ENCODE measurements at regions not wholly inside any gene's neighbourhood (a gene's known extent, or its start where the extent isn't known, plus 50 kb on each side); places are given as distances from the start of the nearest gene placed in this dataset.

- TF ChIP-seq REPIN1 (tag by site-specific recombination; IDR thresholded peaks at IDR 0.05; ENCODE audit: low read depth) (no peak), ZNF645 (tag by site-specific recombination; IDR thresholded peaks at IDR 0.05) (no peak), GLI2 (tag by site-specific recombination; IDR thresholded peaks at IDR 0.05; ENCODE audit: borderline replicate concordance, low read depth) (no peak)
- TF ChIP-seq, protein P1, sequence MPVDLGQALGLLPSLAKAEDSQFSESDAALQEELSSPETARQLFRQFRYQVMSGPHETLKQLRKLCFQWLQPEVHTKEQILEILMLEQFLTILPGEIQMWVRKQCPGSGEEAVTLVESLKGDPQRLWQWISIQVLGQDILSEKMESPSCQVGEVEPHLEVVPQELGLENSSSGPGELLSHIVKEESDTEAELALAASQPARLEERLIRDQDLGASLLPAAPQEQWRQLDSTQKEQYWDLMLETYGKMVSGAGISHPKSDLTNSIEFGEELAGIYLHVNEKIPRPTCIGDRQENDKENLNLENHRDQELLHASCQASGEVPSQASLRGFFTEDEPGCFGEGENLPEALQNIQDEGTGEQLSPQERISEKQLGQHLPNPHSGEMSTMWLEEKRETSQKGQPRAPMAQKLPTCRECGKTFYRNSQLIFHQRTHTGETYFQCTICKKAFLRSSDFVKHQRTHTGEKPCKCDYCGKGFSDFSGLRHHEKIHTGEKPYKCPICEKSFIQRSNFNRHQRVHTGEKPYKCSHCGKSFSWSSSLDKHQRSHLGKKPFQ (tag by site-specific recombination; IDR thresholded peaks at IDR 0.05), result no peak
- TF ChIP-seq, protein P2, sequence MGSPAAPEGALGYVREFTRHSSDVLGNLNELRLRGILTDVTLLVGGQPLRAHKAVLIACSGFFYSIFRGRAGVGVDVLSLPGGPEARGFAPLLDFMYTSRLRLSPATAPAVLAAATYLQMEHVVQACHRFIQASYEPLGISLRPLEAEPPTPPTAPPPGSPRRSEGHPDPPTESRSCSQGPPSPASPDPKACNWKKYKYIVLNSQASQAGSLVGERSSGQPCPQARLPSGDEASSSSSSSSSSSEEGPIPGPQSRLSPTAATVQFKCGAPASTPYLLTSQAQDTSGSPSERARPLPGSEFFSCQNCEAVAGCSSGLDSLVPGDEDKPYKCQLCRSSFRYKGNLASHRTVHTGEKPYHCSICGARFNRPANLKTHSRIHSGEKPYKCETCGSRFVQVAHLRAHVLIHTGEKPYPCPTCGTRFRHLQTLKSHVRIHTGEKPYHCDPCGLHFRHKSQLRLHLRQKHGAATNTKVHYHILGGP (tag by site-specific recombination; IDR thresholded peaks at IDR 0.05), result no peak
These were observed 127.0 kb upstream of the SNX19 start (continued) for GRCh38 chr11:131043251-131043650.

DNA sequence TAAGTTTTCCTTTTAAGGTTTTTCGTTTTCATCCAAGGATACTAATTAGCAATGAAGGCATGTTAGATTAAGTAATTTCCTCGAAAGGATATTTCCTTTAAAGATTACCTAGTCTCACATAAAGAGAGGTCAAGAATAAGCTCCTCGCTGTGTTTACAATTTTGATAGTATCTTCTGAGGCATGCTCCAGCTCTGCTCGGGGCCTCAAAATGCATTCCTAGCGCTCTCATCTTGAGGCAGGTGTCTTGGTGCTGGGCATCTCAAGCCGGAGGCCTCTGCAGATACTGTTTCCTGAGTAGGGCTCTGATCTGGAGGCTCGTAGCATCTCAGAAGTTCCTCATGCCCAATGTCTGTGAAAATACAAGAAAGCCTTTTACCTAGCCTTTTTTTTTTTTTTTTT lies 128.6 kb upstream of the SNX19 start:
- CTCF ChIA-PET, result interaction anchor here (0.6 to 1.4 kb wide), 4 partner anchors 17 to 468 kb away, joined by 3 read pairs; no protein-coding TSS in a partner anchor

GRCh38 chr11:131052367-131052766 lies 136.1 kb upstream of the SNX19 start:
- Histone ChIP-seq H3K4me1 (ENCODE audit: control insufficient read depth, insufficient read depth, low read length) (no peaks in the 10 kb centered on the region), H3K4me3 (ENCODE audit: low read depth, low read length) (no peak overlapping the region), H3K27ac (ENCODE audit: extremely low read depth, low read depth, low read length) (no peak overlapping the region), H3K9me3 (ENCODE audit: control insufficient read depth, insufficient read depth, low read depth, low read length) (no peaks in the 10 kb centered on the region), H3K36me3 (ENCODE audit: control insufficient read depth in 2 of 2, insufficient read depth in 1 of 2, low read length in 2 of 2) (no peaks in the 10 kb centered on the region)
- ChIA-PET POLR2A (no interaction called here), CTCF (no interaction called here)
- TF ChIP-seq ZNF660 (tag by site-specific recombination; IDR thresholded peaks at IDR 0.05) (no peak), ZNF768 (tag by site-specific recombination; IDR thresholded peaks at IDR 0.05) (no peak), SALL2 (tag by site-specific recombination; IDR thresholded peaks at IDR 0.05; ENCODE audit: borderline replicate concordance) (no peak), ZNF132 (tag by site-specific recombination; IDR thresholded peaks at IDR 0.05; ENCODE audit: borderline replicate concordance) (no peak), ZNF133 (tag by site-specific recombination; IDR thresholded peaks at IDR 0.05) (no peak), MEIS1 (CRISPR knock-in tag; IDR thresholded peaks at IDR 0.05; ENCODE audit: borderline replicate concordance) (no peak), KLF8 (tag by site-specific recombination; IDR thresholded peaks at IDR 0.05) (no peak), ZFP3 (tag by site-specific recombination; IDR thresholded peaks at IDR 0.05; ENCODE audit: low read depth) (no peak), EGR2 (tag by site-specific recombination; IDR thresholded peaks at IDR 0.05; ENCODE audit: low read depth) (no peak), RBAK (tag by site-specific recombination; IDR thresholded peaks at IDR 0.05) (no peak), ZNF214 (tag by site-specific recombination; IDR thresholded peaks at IDR 0.05; ENCODE audit: borderline replicate concordance) (no peak), SCRT1 (tag by site-specific recombination; IDR thresholded peaks at IDR 0.05; ENCODE audit: borderline replicate concordance) (no peak), ZNF157 (tag by site-specific recombination; IDR thresholded peaks at IDR 0.05) (no peak)
- TF ChIP-seq, protein P3, sequence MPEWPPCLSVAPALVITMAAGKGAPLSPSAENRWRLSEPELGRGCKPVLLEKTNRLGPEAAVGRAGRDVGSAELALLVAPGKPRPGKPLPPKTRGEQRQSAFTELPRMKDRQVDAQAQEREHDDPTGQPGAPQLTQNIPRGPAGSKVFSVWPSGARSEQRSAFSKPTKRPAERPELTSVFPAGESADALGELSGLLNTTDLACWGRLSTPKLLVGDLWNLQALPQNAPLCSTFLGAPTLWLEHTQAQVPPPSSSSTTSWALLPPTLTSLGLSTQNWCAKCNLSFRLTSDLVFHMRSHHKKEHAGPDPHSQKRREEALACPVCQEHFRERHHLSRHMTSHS (tag by site-specific recombination; IDR thresholded peaks at IDR 0.05), result no peak

More for the DNA sequence above, 128.6 kb upstream of the SNX19 start:
- no peak overlapping the region for H3K4me3 ChIP-seq (ENCODE audit: low read depth, low read length)
- H3K9me3 ChIP-seq (ENCODE audit: control insufficient read depth, insufficient read depth, low read depth, low read length), result no peaks in the 10 kb centered on the region
- TF ChIP-seq ZNF768 (tag by site-specific recombination; IDR thresholded peaks at IDR 0.05), result no peak
- TF ChIP-seq SP2 (tag by site-specific recombination; IDR thresholded peaks at IDR 0.05), result no peak
- no peak for TF ChIP-seq ZNF585B (tag by site-specific recombination; IDR thresholded peaks at IDR 0.05)
- no peak for TF ChIP-seq ZNF707 (tag by site-specific recombination; IDR thresholded peaks at IDR 0.05)
- TF ChIP-seq MZF1 (tag by site-specific recombination; IDR thresholded peaks at IDR 0.05; ENCODE audit: borderline replicate concordance), result no peak
- no peak for TF ChIP-seq ZNF830 (tag by site-specific recombination; IDR thresholded peaks at IDR 0.05; ENCODE audit: low read depth)
- no peak for TF ChIP-seq ZNF549 (tag by site-specific recombination; IDR thresholded peaks at IDR 0.05)
- TF ChIP-seq ZNF501 (tag by site-specific recombination; IDR thresholded peaks at IDR 0.05), result no peak
- no peak for TF ChIP-seq ZFP37 (tag by site-specific recombination; IDR thresholded peaks at IDR 0.05)
- no peak for TF ChIP-seq ZBTB7A (tag by site-specific recombination; IDR thresholded peaks at IDR 0.05; ENCODE audit: low read depth)
- TF ChIP-seq ZNF624 (tag by site-specific recombination; IDR thresholded peaks at IDR 0.05), result no peak
- no peak for TF ChIP-seq ZNF184 (tag by site-specific recombination; IDR thresholded peaks at IDR 0.05)
- TF ChIP-seq ZFP69B (tag by site-specific recombination; IDR thresholded peaks at IDR 0.05), result no peak
- no peak for TF ChIP-seq ZBTB48 (tag by site-specific recombination; IDR thresholded peaks at IDR 0.05)
- no peak for TF ChIP-seq ZNF449 (tag by site-specific recombination; IDR thresholded peaks at IDR 0.05)
- TF ChIP-seq ZNF558 (tag by site-specific recombination; IDR thresholded peaks at IDR 0.05), result no peak
- H3K36me3 ChIP-seq (ENCODE audit: control insufficient read depth in 2 of 2, insufficient read depth in 1 of 2, low read length in 2 of 2), result no peaks in the 10 kb centered on the region
- POLR2A ChIA-PET, result interaction anchor here (0.6 kb wide), 1 partner anchor 195 kb away, joined by 4 read pairs; no protein-coding TSS in a partner anchor
- no peak overlapping the region for H3K27ac ChIP-seq (ENCODE audit: extremely low read depth, low read depth, low read length)
- H3K4me1 ChIP-seq (ENCODE audit: control insufficient read depth, insufficient read depth, low read length), result no peaks in the 10 kb centered on the region

All from HEK293 (cell line).